Fibroblast of mammary gland (primary cell): ENCODE measurements at regions not wholly inside any gene's neighbourhood (a gene's known extent, or its start where the extent isn't known, plus 50 kb on each side); places are given as distances from the start of the nearest gene placed in this dataset.

Experiments
- DNase-seq: peaks from one replicate; pipeline ENCODE4 v3.0.0-alpha.2; 2010; ENCODE audit warnings: low read depth
- H3K4me3 ChIP-seq: 2 replicates; pipeline ENCODE4 v1.5.1; 2011; ENCODE audit warnings: low read depth, mild to moderate bottlenecking, low read length, moderate library complexity; ENCODE audit not compliant: control insufficient read depth
- CTCF ChIP-seq: conservative IDR thresholded peaks from 2 replicates; pipeline ENCODE4 v1.5.1; 2011; ENCODE audit warnings: low read depth, low read length, inconsistent platforms; ENCODE audit not compliant: control insufficient read depth, insufficient read depth

- TF ChIP-seq CTCF: no peak
- DNase-seq: peak; percentile 28
- H3K4me3 ChIP-seq: no peak overlapping the region
These were observed 374.3 kb downstream of the SLC4A3 start for GRCh38 chr2:220001751-220002150.

DNA sequence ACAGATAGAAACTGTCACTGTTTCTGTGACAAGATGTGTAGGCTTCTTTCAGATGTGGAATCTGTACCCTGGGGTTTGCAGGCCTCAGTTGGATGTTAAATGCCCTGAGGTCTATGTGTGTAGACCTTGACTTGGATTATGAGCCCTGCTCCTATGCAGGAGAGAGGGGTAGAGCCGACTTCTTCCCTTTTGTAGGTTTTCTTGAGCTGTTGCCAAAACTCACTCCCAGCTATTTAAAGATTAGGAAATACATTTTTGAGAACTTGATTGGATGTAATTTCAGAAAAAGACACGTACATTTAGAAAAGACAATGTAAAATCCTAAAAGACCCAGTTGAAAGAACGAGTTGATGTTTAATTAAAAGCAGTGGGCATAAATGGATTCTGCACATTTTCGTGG, 374.8 kb downstream of the SLC4A3 start:
- no peak for TF ChIP-seq CTCF
- no peak for DNase-seq
- H3K4me3 ChIP-seq: no peak overlapping the region

GRCh38 chr2:220002699-220003098, 375.3 kb downstream of the SLC4A3 start:
- no peak overlapping the region for H3K4me3 ChIP-seq
- no peak for TF ChIP-seq CTCF
- DNase-seq: no peak

DNA sequence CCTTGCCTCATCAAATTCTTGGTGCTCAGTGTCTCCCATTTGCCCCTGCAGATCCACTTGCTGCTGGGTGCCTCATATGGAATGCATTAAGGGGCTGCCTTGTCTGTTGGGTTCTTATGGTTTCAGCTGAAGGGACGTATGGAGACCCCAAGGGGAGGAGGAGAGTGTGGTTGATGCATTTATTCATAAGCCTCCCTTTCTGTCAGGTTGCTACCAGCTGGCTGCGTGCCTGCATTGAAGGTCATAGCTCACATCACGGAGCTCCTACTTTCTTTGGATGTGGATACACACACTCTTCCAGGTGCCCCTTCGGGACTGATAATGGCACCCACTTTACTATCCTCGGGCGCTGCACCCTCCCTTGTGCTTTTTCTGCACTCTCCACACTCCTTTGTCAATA, 377.9 kb downstream of the SLC4A3 start:
- DNase-seq: no peak
- TF ChIP-seq CTCF: no peak
- no peak overlapping the region for H3K4me3 ChIP-seq

GRCh38 chr2:220006152-220006621, 378.8 kb downstream of the SLC4A3 start:
- no peak overlapping the region for H3K4me3 ChIP-seq
- peak; percentile 83 for DNase-seq
- TF ChIP-seq CTCF: no peak

- no peak for TF ChIP-seq CTCF
- H3K4me3 ChIP-seq: no peak overlapping the region
- DNase-seq: no peak
These were observed 384.4 kb downstream of the SLC4A3 start for GRCh38 chr2:220011859-220012258.

DNA sequence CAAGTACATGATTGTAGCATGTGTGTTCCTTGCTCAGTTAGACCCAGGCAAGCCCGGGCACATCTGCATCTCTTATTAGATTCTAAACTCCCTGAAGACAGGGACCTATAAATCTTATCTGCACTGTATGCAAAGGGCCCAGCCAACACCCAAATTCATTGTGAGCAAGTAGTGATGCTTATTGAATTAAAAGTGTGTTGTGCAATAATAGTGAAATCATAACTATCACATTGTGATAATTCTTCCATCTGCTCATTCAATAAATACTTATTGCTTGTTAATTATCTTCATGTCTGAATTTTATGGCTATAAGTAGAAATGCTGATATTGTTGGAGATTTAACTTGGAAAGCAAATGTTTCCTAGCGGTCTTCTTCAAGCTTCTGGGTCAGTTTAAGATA, 387.5 kb downstream of the SLC4A3 start:
- no peak overlapping the region for H3K4me3 ChIP-seq

More for the DNA sequence above, 387.5 kb downstream of the SLC4A3 start:
- no peak for TF ChIP-seq CTCF
- DNase-seq: no peak
